ENCODE measurements at regions not wholly inside any gene's neighbourhood (a gene's known extent, or its start where the extent isn't known, plus 50 kb on each side); places are given as distances from the start of the nearest gene placed in this dataset.

GRCh38 chr3:67744699-67745098 is 90.3 kb upstream of the SUCLG2 start:
- TF ChIP-seq POLR2A (IDR thresholded peaks at IDR 0.05) (no peak), POLR2AphosphoS5 (IDR thresholded peaks at IDR 0.05) (no peak)
